ENCODE measurements at regions not wholly inside any gene's neighbourhood (a gene's known extent, or its start where the extent isn't known, plus 50 kb on each side); places are given as distances from the start of the nearest gene placed in this dataset.

- H3K4me1 ChIP-seq (ENCODE audit: control insufficient read depth, insufficient read depth, low read length), result no peaks in the 10 kb centered on the region
- no peak for DNase-seq (ENCODE audit: low read depth, low spot score)
- no peaks in the 10 kb centered on the region for H3K36me3 ChIP-seq (ENCODE audit: control insufficient read depth, insufficient read depth, low read length)
- no peak overlapping the region for H3K27ac ChIP-seq (ENCODE audit: low read length)
- H3K4me3 ChIP-seq (ENCODE audit: low read length), result no peak overlapping the region
- no peaks in the 10 kb centered on the region for H3K9me3 ChIP-seq (ENCODE audit: control insufficient read depth, insufficient read depth, low read length)
- H3K27me3 ChIP-seq (ENCODE audit: control insufficient read depth, insufficient read depth, low read length), result no peaks in the 10 kb centered on the region
These were observed 373.8 kb downstream of the EPHA4 start for GRCh38 chr2:221198309-221198708.

- H3K9me3 ChIP-seq (ENCODE audit: control insufficient read depth, insufficient read depth, low read length), result no peaks in the 10 kb centered on the region
- DNase-seq (ENCODE audit: low read depth, low spot score), result no peak
- H3K4me1 ChIP-seq (ENCODE audit: control insufficient read depth, insufficient read depth, low read length), result no peaks in the 10 kb centered on the region
- H3K27me3 ChIP-seq (ENCODE audit: control insufficient read depth, insufficient read depth, low read length), result no peaks in the 10 kb centered on the region
- no CpG with 5 or more reads among the region's 3 CpGs for WGBS (ENCODE audit: insufficient coverage, insufficient read length)
- H3K27ac ChIP-seq (ENCODE audit: low read length), result no peak overlapping the region
- H3K4me3 ChIP-seq (ENCODE audit: low read length), result no peak overlapping the region
- no peaks in the 10 kb centered on the region for H3K36me3 ChIP-seq (ENCODE audit: control insufficient read depth, insufficient read depth, low read length)
These were observed 371.8 kb downstream of the EPHA4 start for GRCh38 chr2:221200184-221200839.

DNA sequence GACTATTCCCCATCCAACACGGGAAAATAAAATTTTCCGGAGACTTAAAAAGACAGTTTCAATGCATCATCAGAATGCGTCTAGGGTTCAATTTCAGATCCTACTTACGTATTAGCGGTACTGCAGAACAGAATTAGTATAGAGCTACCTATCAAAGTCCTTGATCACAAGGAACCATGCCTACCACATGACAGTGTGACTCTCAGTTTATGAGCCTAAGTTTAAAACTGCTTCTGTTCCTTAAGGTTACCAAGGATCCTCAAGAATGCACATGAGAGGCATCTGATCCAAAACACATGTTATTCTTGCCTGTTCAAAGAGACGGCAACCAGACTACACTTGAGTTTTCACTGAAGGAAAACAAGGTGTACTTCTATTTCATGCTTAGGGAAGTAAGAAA is 369.7 kb downstream of the EPHA4 start:
- Histone ChIP-seq H3K27ac (ENCODE audit: low read length) (no peak overlapping the region), H3K27me3 (ENCODE audit: control insufficient read depth, insufficient read depth, low read length) (no peaks in the 10 kb centered on the region), H3K4me3 (ENCODE audit: low read length) (no peak overlapping the region)

DNA sequence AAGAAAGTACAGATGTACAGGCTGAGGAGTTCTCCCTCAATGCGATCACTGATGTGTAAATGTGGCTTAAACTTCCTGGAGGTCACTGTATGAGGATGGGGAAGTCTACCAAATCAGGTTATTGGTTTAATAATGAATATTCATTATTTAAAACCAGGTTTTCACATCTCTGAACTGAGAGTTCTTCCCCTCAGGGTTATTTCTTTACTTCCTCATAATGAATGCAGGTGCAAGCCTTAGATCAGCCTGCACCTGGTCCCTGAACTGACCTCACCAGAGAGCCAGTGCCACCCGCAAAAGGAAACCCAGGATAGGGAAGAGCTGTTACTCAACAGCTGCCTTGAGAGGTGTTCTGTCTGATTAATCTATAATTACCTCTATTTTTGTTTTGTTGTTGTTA is 369.0 kb downstream of the EPHA4 start:
- Histone ChIP-seq H3K36me3 (ENCODE audit: control insufficient read depth, insufficient read depth, low read length) (no peaks in the 10 kb centered on the region), H3K27me3 (ENCODE audit: control insufficient read depth, insufficient read depth, low read length) (no peaks in the 10 kb centered on the region), H3K4me3 (ENCODE audit: low read length) (no peak overlapping the region), H3K27ac (ENCODE audit: low read length) (no peak overlapping the region), H3K4me1 (ENCODE audit: control insufficient read depth, insufficient read depth, low read length) (no peaks in the 10 kb centered on the region), H3K9me3 (ENCODE audit: control insufficient read depth, insufficient read depth, low read length) (no peaks in the 10 kb centered on the region)
- WGBS (ENCODE audit: insufficient coverage, insufficient read length), result no CpG with 5 or more reads among the region's 2 CpGs
- no peak for DNase-seq (ENCODE audit: low read depth, low spot score)

More for the DNA sequence above, 369.7 kb downstream of the EPHA4 start:
- H3K4me1 ChIP-seq (ENCODE audit: control insufficient read depth, insufficient read depth, low read length), result no peaks in the 10 kb centered on the region
- H3K9me3 ChIP-seq (ENCODE audit: control insufficient read depth, insufficient read depth, low read length), result no peaks in the 10 kb centered on the region
- DNase-seq (ENCODE audit: low read depth, low spot score), result no peak
- no CpG with 5 or more reads among the region's 6 CpGs for WGBS (ENCODE audit: insufficient coverage, insufficient read length)
- no peaks in the 10 kb centered on the region for H3K36me3 ChIP-seq (ENCODE audit: control insufficient read depth, insufficient read depth, low read length)

GRCh38 chr2:221203856-221204255 is 368.2 kb downstream of the EPHA4 start:
- Histone ChIP-seq H3K9me3 (ENCODE audit: control insufficient read depth, insufficient read depth, low read length) (no peaks in the 10 kb centered on the region), H3K27me3 (ENCODE audit: control insufficient read depth, insufficient read depth, low read length) (no peaks in the 10 kb centered on the region), H3K4me1 (ENCODE audit: control insufficient read depth, insufficient read depth, low read length) (no peaks in the 10 kb centered on the region), H3K4me3 (ENCODE audit: low read length) (no peak overlapping the region), H3K36me3 (ENCODE audit: control insufficient read depth, insufficient read depth, low read length) (no peaks in the 10 kb centered on the region), H3K27ac (ENCODE audit: low read length) (no peak overlapping the region)
- no peak for DNase-seq (ENCODE audit: low read depth, low spot score)
- no CpG with 5 or more reads among the region's 2 CpGs for WGBS (ENCODE audit: insufficient coverage, insufficient read length)

DNA sequence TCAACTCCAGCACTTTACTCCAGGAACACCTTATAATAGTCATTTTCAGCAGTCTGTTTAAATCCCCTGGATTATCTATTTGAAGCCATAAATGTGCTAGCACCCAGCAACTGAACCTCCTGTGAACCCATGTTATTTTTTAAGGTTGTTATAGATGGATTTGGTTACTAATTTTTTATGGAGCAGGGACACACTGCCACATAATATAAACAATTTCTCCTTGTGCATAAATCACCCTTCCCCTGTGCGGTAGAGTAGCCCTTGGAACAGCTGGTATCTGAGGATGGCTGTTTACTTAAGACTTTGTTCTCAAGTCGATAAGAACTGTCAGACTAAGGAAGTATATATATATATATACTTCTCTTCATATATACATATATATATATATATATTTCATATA is 367.4 kb downstream of the EPHA4 start:
- no peak for DNase-seq (ENCODE audit: low read depth, low spot score)
- Histone ChIP-seq H3K9me3 (ENCODE audit: control insufficient read depth, insufficient read depth, low read length) (no peaks in the 10 kb centered on the region), H3K27me3 (ENCODE audit: control insufficient read depth, insufficient read depth, low read length) (no peaks in the 10 kb centered on the region), H3K4me1 (ENCODE audit: control insufficient read depth, insufficient read depth, low read length) (no peaks in the 10 kb centered on the region), H3K27ac (ENCODE audit: low read length) (no peak overlapping the region), H3K4me3 (ENCODE audit: low read length) (no peak overlapping the region), H3K36me3 (ENCODE audit: control insufficient read depth, insufficient read depth, low read length) (no peaks in the 10 kb centered on the region)
- no CpG with 5 or more reads among the region's 2 CpGs for WGBS (ENCODE audit: insufficient coverage, insufficient read length)

- DNase-seq (ENCODE audit: low read depth, low spot score), result no peak
- H3K27ac ChIP-seq (ENCODE audit: low read length), result no peak overlapping the region
These were observed 366.9 kb downstream of the EPHA4 start for GRCh38 chr2:221205103-221205673.

DNA sequence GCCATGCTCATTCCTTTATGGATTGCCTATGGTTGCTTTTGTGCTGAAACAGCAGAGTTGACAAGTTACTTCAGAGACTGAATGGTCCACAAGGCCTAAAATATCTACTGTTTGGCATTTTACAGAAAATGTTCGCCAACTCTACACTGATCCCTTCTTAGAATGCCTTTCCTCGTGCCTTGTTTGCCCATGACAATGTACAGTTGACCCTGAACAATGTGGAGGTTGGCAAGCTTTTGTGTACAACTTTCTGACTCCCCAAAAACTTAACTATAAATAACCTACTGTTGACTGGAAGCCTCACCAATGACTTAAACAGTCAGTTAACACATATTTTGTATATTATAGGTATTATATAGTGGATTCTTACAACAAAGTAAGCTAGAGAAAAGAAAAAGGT is 361.4 kb downstream of the EPHA4 start:
- Histone ChIP-seq H3K27me3 (ENCODE audit: control insufficient read depth, insufficient read depth, low read length) (no peaks in the 10 kb centered on the region), H3K4me3 (ENCODE audit: low read length) (no peak overlapping the region), H3K36me3 (ENCODE audit: control insufficient read depth, insufficient read depth, low read length) (no peaks in the 10 kb centered on the region), H3K9me3 (ENCODE audit: control insufficient read depth, insufficient read depth, low read length) (no peaks in the 10 kb centered on the region), H3K4me1 (ENCODE audit: control insufficient read depth, insufficient read depth, low read length) (no peaks in the 10 kb centered on the region), H3K27ac (ENCODE audit: low read length) (no peak overlapping the region)
- DNase-seq (ENCODE audit: low read depth, low spot score), result no peak
- no CpG with 5 or more reads among the region's 2 CpGs for WGBS (ENCODE audit: insufficient coverage, insufficient read length)

More at GRCh38 chr2:221205103-221205673, 366.9 kb downstream of the EPHA4 start:
- Histone ChIP-seq H3K27me3 (ENCODE audit: control insufficient read depth, insufficient read depth, low read length) (no peaks in the 10 kb centered on the region), H3K4me3 (ENCODE audit: low read length) (no peak overlapping the region), H3K36me3 (ENCODE audit: control insufficient read depth, insufficient read depth, low read length) (no peaks in the 10 kb centered on the region), H3K9me3 (ENCODE audit: control insufficient read depth, insufficient read depth, low read length) (no peaks in the 10 kb centered on the region), H3K4me1 (ENCODE audit: control insufficient read depth, insufficient read depth, low read length) (no peaks in the 10 kb centered on the region)
- no CpG with 5 or more reads among the region's 5 CpGs for WGBS (ENCODE audit: insufficient coverage, insufficient read length)

GRCh38 chr2:221211653-221212052 is 360.5 kb downstream of the EPHA4 start:
- H3K36me3 ChIP-seq (ENCODE audit: control insufficient read depth, insufficient read depth, low read length), result no peaks in the 10 kb centered on the region
- no peaks in the 10 kb centered on the region for H3K4me1 ChIP-seq (ENCODE audit: control insufficient read depth, insufficient read depth, low read length)
- H3K27me3 ChIP-seq (ENCODE audit: control insufficient read depth, insufficient read depth, low read length), result no peaks in the 10 kb centered on the region
- no peak overlapping the region for H3K27ac ChIP-seq (ENCODE audit: low read length)
- WGBS (ENCODE audit: insufficient coverage, insufficient read length), result no CpG with 5 or more reads among the region's 3 CpGs
- H3K4me3 ChIP-seq (ENCODE audit: low read length), result no peak overlapping the region
- H3K9me3 ChIP-seq (ENCODE audit: control insufficient read depth, insufficient read depth, low read length), result no peaks in the 10 kb centered on the region
- no peak for DNase-seq (ENCODE audit: low read depth, low spot score)

DNA sequence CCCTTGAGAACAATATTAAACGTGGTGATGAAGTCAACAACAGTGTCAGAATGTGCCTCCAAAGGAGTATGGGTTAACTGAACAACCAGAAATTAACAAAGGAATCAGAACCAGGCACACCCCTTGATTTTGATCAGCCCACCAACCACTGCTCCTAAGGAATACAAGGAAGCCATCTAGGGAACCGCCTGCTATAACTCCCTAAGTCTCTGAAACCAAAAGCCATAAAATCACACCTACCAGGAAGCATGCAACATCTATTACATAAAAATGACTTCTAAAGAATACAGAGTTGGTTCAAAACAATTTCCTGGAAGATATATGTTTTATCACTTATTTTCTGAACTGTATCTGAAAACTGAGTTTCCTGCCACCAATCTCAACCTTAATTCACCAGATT is 360.0 kb downstream of the EPHA4 start:
- Histone ChIP-seq H3K4me1 (ENCODE audit: control insufficient read depth, insufficient read depth, low read length) (no peaks in the 10 kb centered on the region), H3K27me3 (ENCODE audit: control insufficient read depth, insufficient read depth, low read length) (no peaks in the 10 kb centered on the region), H3K27ac (ENCODE audit: low read length) (no peak overlapping the region), H3K4me3 (ENCODE audit: low read length) (no peak overlapping the region), H3K9me3 (ENCODE audit: control insufficient read depth, insufficient read depth, low read length) (no peaks in the 10 kb centered on the region), H3K36me3 (ENCODE audit: control insufficient read depth, insufficient read depth, low read length) (no peaks in the 10 kb centered on the region)
- no CpG with 5 or more reads among the region's 2 CpGs for WGBS (ENCODE audit: insufficient coverage, insufficient read length)
- no peak for DNase-seq (ENCODE audit: low read depth, low spot score)

DNA sequence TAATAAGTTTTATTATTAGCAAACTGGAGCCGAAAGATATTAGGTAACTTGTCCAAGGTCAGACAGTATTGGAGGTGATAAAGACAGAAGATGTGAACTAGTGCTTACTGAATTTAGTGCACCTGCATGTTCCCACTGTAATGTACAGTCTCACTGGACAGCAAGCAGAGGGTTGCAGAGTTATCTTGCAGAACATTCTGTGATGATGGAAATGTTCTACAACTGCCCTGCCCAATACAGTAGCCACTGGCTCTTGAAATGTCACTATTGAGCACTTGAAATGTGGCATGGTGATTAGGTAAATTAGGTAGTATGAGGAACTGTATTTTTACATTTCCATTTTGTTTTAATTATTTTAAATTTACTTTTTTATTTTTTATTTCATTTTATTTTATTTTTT is 356.6 kb downstream of the EPHA4 start:
- no peaks in the 10 kb centered on the region for H3K27me3 ChIP-seq (ENCODE audit: control insufficient read depth, insufficient read depth, low read length)
- no peak overlapping the region for H3K27ac ChIP-seq (ENCODE audit: low read length)
- no peaks in the 10 kb centered on the region for H3K36me3 ChIP-seq (ENCODE audit: control insufficient read depth, insufficient read depth, low read length)
- no peak overlapping the region for H3K4me3 ChIP-seq (ENCODE audit: low read length)
- H3K9me3 ChIP-seq (ENCODE audit: control insufficient read depth, insufficient read depth, low read length), result no peaks in the 10 kb centered on the region
- no peaks in the 10 kb centered on the region for H3K4me1 ChIP-seq (ENCODE audit: control insufficient read depth, insufficient read depth, low read length)
- no CpG with 5 or more reads among the region's 1 CpG for WGBS (ENCODE audit: insufficient coverage, insufficient read length)
- DNase-seq (ENCODE audit: low read depth, low spot score), result no peak
